Activated T-cell treated with anti-CD3 and anti-CD28 coated beads, Interleukin-2, amount 50 U/mL, for 72 hours (primary cell): ENCODE measurements at regions not wholly inside any gene's neighbourhood (a gene's known extent, or its start where the extent isn't known, plus 50 kb on each side); places are given as distances from the start of the nearest gene placed in this dataset.

Source experiments
- ATAC-seq, 2 donors: fragments of 150-1000 bp; cut with Tn5 transposase; replicated peaks in 1 of 2; 2 replicates each; pipeline ENCODE4 v1.10.0; 2021; ENCODE audit warnings: moderate library complexity in 2 of 2, mild to moderate bottlenecking in 1 of 2
- DNase-seq, 2 donors: peaks; one replicate each; pipeline ENCODE4 v3.0.0; 2021 to 2022; ENCODE audit warnings: mixed read lengths in 1 of 2
- H3K27ac Mint-ChIP-seq: one replicate; pipeline ENCODE4 v1.8.0; 2022; ENCODE audit warnings: mild to moderate bottlenecking, moderate library complexity, mixed read lengths
- H3K27me3 Mint-ChIP-seq: one replicate; pipeline ENCODE4 v1.8.0; 2022; ENCODE audit warnings: low read depth, mixed read lengths
- H3K36me3 Mint-ChIP-seq, 2 donors: one replicate each; pipeline ENCODE4 v1.8.0; 2022; ENCODE audit warnings: mixed read lengths in 2 of 2, mild to moderate bottlenecking in 1 of 2; ENCODE audit not compliant: insufficient read depth in 2 of 2
- H3K4me1 Mint-ChIP-seq: one replicate; pipeline ENCODE4 v1.8.0; 2022; ENCODE audit warnings: low read depth, mixed read lengths
- H3K4me3 Mint-ChIP-seq, 2 donors: one replicate each; pipeline ENCODE4 v1.8.0; 2022; ENCODE audit warnings: mild to moderate bottlenecking in 2 of 2, mixed read lengths in 2 of 2, moderate library complexity in 2 of 2
- H3K9me3 Mint-ChIP-seq, 2 donors: one replicate each; pipeline ENCODE4 v1.8.0; 2022; ENCODE audit warnings: mixed read lengths in 2 of 2

- H3K27me3 Mint-ChIP-seq: no peaks in the 10 kb centered on the region
- ATAC-seq: no peak
- H3K9me3 Mint-ChIP-seq: peaks cover 4 to 10% of the 10 kb centered on the region in 2 donors
- H3K4me3 Mint-ChIP-seq: no peak overlapping the region
- H3K27ac Mint-ChIP-seq: no peak overlapping the region
- H3K4me1 Mint-ChIP-seq: no peaks in the 10 kb centered on the region
- no peaks in the 10 kb centered on the region for H3K36me3 Mint-ChIP-seq
- no peak for DNase-seq
Measured at GRCh38 chr18:64271975-64272659, 123.2 kb upstream of the LINC00305 start.

- no peak overlapping the region for H3K4me3 Mint-ChIP-seq
- H3K4me1 Mint-ChIP-seq: no peaks in the 10 kb centered on the region
- H3K27ac Mint-ChIP-seq: no peak overlapping the region
- H3K9me3 Mint-ChIP-seq: peaks cover 4 to 7% of the 10 kb centered on the region in 2 donors
- H3K36me3 Mint-ChIP-seq: no peaks in the 10 kb centered on the region
- H3K27me3 Mint-ChIP-seq: no peaks in the 10 kb centered on the region
- DNase-seq: no peak
- no peak for ATAC-seq
Measured at GRCh38 chr18:64271246-64271645, 122.4 kb upstream of the LINC00305 start.

- Mint-ChIP-seq H3K27me3 (no peaks in the 10 kb centered on the region), H3K27ac (no peak overlapping the region), H3K36me3 (no peaks in the 10 kb centered on the region), H3K4me1 (no peaks in the 10 kb centered on the region), H3K9me3 (peaks cover 4 to 7% of the 10 kb centered on the region in 2 donors), H3K4me3 (no peak overlapping the region)
- ATAC-seq (no peak), DNase-seq (no peak)
Measured at GRCh38 chr18:64270608-64271007, 121.7 kb upstream of the LINC00305 start.

GRCh38 chr18:64270121-64270520 is 121.2 kb upstream of the LINC00305 start:
- ATAC-seq (no peak), DNase-seq (no peak)
- H3K4me1 Mint-ChIP-seq: no peaks in the 10 kb centered on the region

GRCh38 chr18:64264171-64264570 is 115.3 kb upstream of the LINC00305 start:
- Mint-ChIP-seq H3K27ac (no peak overlapping the region), H3K9me3 (peaks cover 1% of the 10 kb centered on the region in 2 donors), H3K27me3 (no peaks in the 10 kb centered on the region), H3K4me1 (no peaks in the 10 kb centered on the region), H3K36me3 (no peaks in the 10 kb centered on the region), H3K4me3 (no peak overlapping the region)
- ATAC-seq (no peak), DNase-seq (no peak)

More at GRCh38 chr18:64270121-64270520, 121.2 kb upstream of the LINC00305 start:
- Mint-ChIP-seq H3K4me3 (no peak overlapping the region), H3K36me3 (no peaks in the 10 kb centered on the region), H3K27me3 (no peaks in the 10 kb centered on the region), H3K27ac (no peak overlapping the region), H3K9me3 (peaks cover 4 to 7% of the 10 kb centered on the region in 2 donors)

GRCh38 chr18:64260810-64261209 is 111.9 kb upstream of the LINC00305 start:
- H3K36me3 Mint-ChIP-seq: no peaks in the 10 kb centered on the region
- H3K9me3 Mint-ChIP-seq: peaks cover 0 to 3% of the 10 kb centered on the region in 2 donors
- no peak overlapping the region for H3K4me3 Mint-ChIP-seq
- H3K27me3 Mint-ChIP-seq: no peaks in the 10 kb centered on the region
- H3K4me1 Mint-ChIP-seq: no peaks in the 10 kb centered on the region
- no peak overlapping the region for H3K27ac Mint-ChIP-seq
- no peak for DNase-seq
- no peak for ATAC-seq

GRCh38 chr18:64259871-64260270 is 111.0 kb upstream of the LINC00305 start:
- H3K36me3 Mint-ChIP-seq: no peaks in the 10 kb centered on the region
- H3K27ac Mint-ChIP-seq: no peak overlapping the region
- H3K27me3 Mint-ChIP-seq: no peaks in the 10 kb centered on the region
- no peak for ATAC-seq
- H3K9me3 Mint-ChIP-seq: peaks cover 0 to 4% of the 10 kb centered on the region in 2 donors
- H3K4me3 Mint-ChIP-seq: no peak overlapping the region
- no peak for DNase-seq
- H3K4me1 Mint-ChIP-seq: no peaks in the 10 kb centered on the region

- DNase-seq (no peak), ATAC-seq (no peak)
- H3K36me3 Mint-ChIP-seq: no peaks in the 10 kb centered on the region
- no peaks in the 10 kb centered on the region for H3K27me3 Mint-ChIP-seq
- H3K9me3 Mint-ChIP-seq: peaks cover 0 to 4% of the 10 kb centered on the region in 2 donors
- no peaks in the 10 kb centered on the region for H3K4me1 Mint-ChIP-seq
- no peak overlapping the region for H3K4me3 Mint-ChIP-seq
- H3K27ac Mint-ChIP-seq: no peak overlapping the region
Measured at GRCh38 chr18:64258111-64258650, 109.3 kb upstream of the LINC00305 start.

GRCh38 chr18:64254399-64255093 is 105.7 kb upstream of the LINC00305 start:
- H3K27me3 Mint-ChIP-seq: no peaks in the 10 kb centered on the region

GRCh38 chr18:64253873-64254272 is 105.0 kb upstream of the LINC00305 start:
- ATAC-seq (no peak), DNase-seq (no peak)
- peaks cover 0 to 5% of the 10 kb centered on the region in 2 donors for H3K9me3 Mint-ChIP-seq
- no peaks in the 10 kb centered on the region for H3K36me3 Mint-ChIP-seq
- no peak overlapping the region for H3K27ac Mint-ChIP-seq
- H3K4me1 Mint-ChIP-seq: no peaks in the 10 kb centered on the region
- no peak overlapping the region for H3K4me3 Mint-ChIP-seq
- H3K27me3 Mint-ChIP-seq: no peaks in the 10 kb centered on the region

More at GRCh38 chr18:64254399-64255093, 105.7 kb upstream of the LINC00305 start:
- Mint-ChIP-seq H3K4me3 (no peak overlapping the region), H3K4me1 (no peaks in the 10 kb centered on the region), H3K36me3 (no peaks in the 10 kb centered on the region), H3K27ac (no peak overlapping the region), H3K9me3 (peaks cover 0 to 5% of the 10 kb centered on the region in 2 donors)
- ATAC-seq (no peak), DNase-seq (no peak)

- H3K36me3 Mint-ChIP-seq: no peaks in the 10 kb centered on the region
- peaks cover 0 to 5% of the 10 kb centered on the region in 2 donors for H3K9me3 Mint-ChIP-seq
- DNase-seq (no peak), ATAC-seq (no peak)
- no peak overlapping the region for H3K27ac Mint-ChIP-seq
- H3K4me3 Mint-ChIP-seq: no peak overlapping the region
- H3K27me3 Mint-ChIP-seq: no peaks in the 10 kb centered on the region
- no peaks in the 10 kb centered on the region for H3K4me1 Mint-ChIP-seq
Measured at GRCh38 chr18:64253222-64253621, 104.3 kb upstream of the LINC00305 start.

- Mint-ChIP-seq H3K4me3 (no peak overlapping the region), H3K9me3 (peaks cover 3% of the 10 kb centered on the region in 2 donors), H3K36me3 (no peaks in the 10 kb centered on the region), H3K27me3 (no peaks in the 10 kb centered on the region), H3K27ac (no peak overlapping the region), H3K4me1 (no peaks in the 10 kb centered on the region)
- DNase-seq: no peak
- no peak for ATAC-seq
Measured at GRCh38 chr18:64248836-64249235, 99.9 kb upstream of the LINC00305 start.

- H3K9me3 Mint-ChIP-seq: peaks cover 0 to 3% of the 10 kb centered on the region in 2 donors
- H3K27ac Mint-ChIP-seq: no peak overlapping the region
- no peaks in the 10 kb centered on the region for H3K4me1 Mint-ChIP-seq
- DNase-seq (no peak), ATAC-seq (no peak)
- no peak overlapping the region for H3K4me3 Mint-ChIP-seq
- H3K36me3 Mint-ChIP-seq: no peaks in the 10 kb centered on the region
- no peaks in the 10 kb centered on the region for H3K27me3 Mint-ChIP-seq
Measured at GRCh38 chr18:64245126-64245861, 96.4 kb upstream of the LINC00305 start.
